Activated CD4-positive, alpha-beta T cell treated with anti-CD3 and anti-CD28 coated beads, Interleukin-2, amount 10 ng/mL, durations not matched to agents 24 days and 14 days (primary cell): ENCODE measurements at regions not wholly inside any gene's neighbourhood (a gene's known extent, or its start where the extent isn't known, plus 50 kb on each side); places are given as distances from the start of the nearest gene placed in this dataset.

Experiments
- DNase-seq: peaks from one replicate; pipeline ENCODE4 v3.0.0; 2022
- H3K27ac Mint-ChIP-seq: one replicate; pipeline ENCODE4 v1.8.0; 2022; ENCODE audit warnings: mild to moderate bottlenecking, mixed read lengths
- H3K27me3 Mint-ChIP-seq: one replicate; pipeline ENCODE4 v1.8.0; 2022; ENCODE audit warnings: mixed read lengths
- H3K36me3 Mint-ChIP-seq: one replicate; pipeline ENCODE4 v1.8.0; 2022; ENCODE audit warnings: low read depth, mild to moderate bottlenecking, mixed read lengths
- H3K4me1 Mint-ChIP-seq: one replicate; pipeline ENCODE4 v1.8.0; 2021; ENCODE audit warnings: mixed read lengths
- H3K4me3 Mint-ChIP-seq: one replicate; pipeline ENCODE4 v1.8.0; 2022; ENCODE audit warnings: mild to moderate bottlenecking, moderate library complexity, mixed read lengths
- H3K9me3 Mint-ChIP-seq: one replicate; pipeline ENCODE4 v1.8.0; 2021; ENCODE audit warnings: mixed read lengths
- intact Hi-C: fragments of 100-400 bp; cut with micrococcal nuclease; formaldehyde crosslinking; loops from one replicate; pipeline ENCODE4 v1.15.1; 2023

- intact Hi-C loops, result no loop called here
- peaks cover 7% of the 10 kb centered on the region for H3K9me3 Mint-ChIP-seq
- no peak for DNase-seq
- H3K4me1 Mint-ChIP-seq, result no peaks in the 10 kb centered on the region
- no peaks in the 10 kb centered on the region for H3K27me3 Mint-ChIP-seq
- no peaks in the 10 kb centered on the region for H3K36me3 Mint-ChIP-seq
- no peak overlapping the region for H3K27ac Mint-ChIP-seq
- H3K4me3 Mint-ChIP-seq, result no peak overlapping the region
Observed at GRCh38 chr6:74671558-74672025, 534.3 kb downstream of the COL12A1 start.

GRCh38 chr6:74658391-74658790 lies 547.5 kb downstream of the COL12A1 start:
- H3K9me3 Mint-ChIP-seq, result peaks cover 3% of the 10 kb centered on the region
- H3K27me3 Mint-ChIP-seq, result no peaks in the 10 kb centered on the region
- no peaks in the 10 kb centered on the region for H3K36me3 Mint-ChIP-seq
- H3K27ac Mint-ChIP-seq, result no peak overlapping the region
- H3K4me1 Mint-ChIP-seq, result no peaks in the 10 kb centered on the region
- intact Hi-C loops, result no loop called here
- no peak overlapping the region for H3K4me3 Mint-ChIP-seq
- no peak for DNase-seq

GRCh38 chr6:74657931-74658330 lies 547.9 kb downstream of the COL12A1 start:
- Mint-ChIP-seq H3K36me3 (no peaks in the 10 kb centered on the region), H3K4me3 (no peak overlapping the region), H3K27me3 (no peaks in the 10 kb centered on the region), H3K4me1 (no peaks in the 10 kb centered on the region), H3K9me3 (no peaks in the 10 kb centered on the region), H3K27ac (no peak overlapping the region)
- intact Hi-C loops, result no loop called here
- no peak for DNase-seq

- Mint-ChIP-seq H3K4me1 (no peaks in the 10 kb centered on the region), H3K9me3 (no peaks in the 10 kb centered on the region), H3K27ac (no peak overlapping the region), H3K27me3 (no peaks in the 10 kb centered on the region), H3K4me3 (no peak overlapping the region), H3K36me3 (no peaks in the 10 kb centered on the region)
- intact Hi-C loops, result no loop called here
- no peak for DNase-seq
Observed at GRCh38 chr6:74657011-74657410, 548.8 kb downstream of the COL12A1 start.

GRCh38 chr6:74656453-74656852 lies 549.4 kb downstream of the COL12A1 start:
- no peak for DNase-seq
- Mint-ChIP-seq H3K27me3 (no peaks in the 10 kb centered on the region), H3K4me3 (no peak overlapping the region), H3K4me1 (no peaks in the 10 kb centered on the region), H3K36me3 (no peaks in the 10 kb centered on the region), H3K9me3 (no peaks in the 10 kb centered on the region), H3K27ac (no peak overlapping the region)
- intact Hi-C loops, result no loop called here

GRCh38 chr6:74654296-74654695 lies 551.6 kb downstream of the COL12A1 start:
- no peak for DNase-seq
- H3K9me3 Mint-ChIP-seq, result no peaks in the 10 kb centered on the region
- no peak overlapping the region for H3K4me3 Mint-ChIP-seq
- intact Hi-C loops, result no loop called here
- no peaks in the 10 kb centered on the region for H3K4me1 Mint-ChIP-seq
- H3K27me3 Mint-ChIP-seq, result no peaks in the 10 kb centered on the region
- H3K27ac Mint-ChIP-seq, result no peak overlapping the region
- no peaks in the 10 kb centered on the region for H3K36me3 Mint-ChIP-seq

- Mint-ChIP-seq H3K9me3 (no peaks in the 10 kb centered on the region), H3K36me3 (no peaks in the 10 kb centered on the region), H3K27me3 (no peaks in the 10 kb centered on the region), H3K4me3 (no peak overlapping the region), H3K4me1 (no peaks in the 10 kb centered on the region), H3K27ac (no peak overlapping the region)
- no peak for DNase-seq
- intact Hi-C loops, result no loop called here
Observed at GRCh38 chr6:74651948-74652842, 553.7 kb downstream of the COL12A1 start.

GRCh38 chr6:74650668-74651067 lies 555.2 kb downstream of the COL12A1 start:
- no peaks in the 10 kb centered on the region for H3K27me3 Mint-ChIP-seq
- H3K9me3 Mint-ChIP-seq, result no peaks in the 10 kb centered on the region
- intact Hi-C loops, result no loop called here
- no peaks in the 10 kb centered on the region for H3K4me1 Mint-ChIP-seq
- H3K4me3 Mint-ChIP-seq, result no peak overlapping the region
- no peak overlapping the region for H3K27ac Mint-ChIP-seq
- no peak for DNase-seq
- H3K36me3 Mint-ChIP-seq, result no peaks in the 10 kb centered on the region

GRCh38 chr6:74646461-74646860 lies 559.4 kb downstream of the COL12A1 start:
- DNase-seq, result no peak
- Mint-ChIP-seq H3K27ac (no peak overlapping the region), H3K9me3 (no peaks in the 10 kb centered on the region), H3K27me3 (no peaks in the 10 kb centered on the region), H3K4me1 (no peaks in the 10 kb centered on the region), H3K36me3 (no peaks in the 10 kb centered on the region), H3K4me3 (no peak overlapping the region)
- intact Hi-C loops, result no loop called here

GRCh38 chr6:74645108-74645849 lies 560.6 kb downstream of the COL12A1 start:
- intact Hi-C loops, result no loop called here
- no peak overlapping the region for H3K27ac Mint-ChIP-seq
- H3K36me3 Mint-ChIP-seq, result no peaks in the 10 kb centered on the region
- no peak for DNase-seq
- H3K27me3 Mint-ChIP-seq, result no peaks in the 10 kb centered on the region
- no peaks in the 10 kb centered on the region for H3K9me3 Mint-ChIP-seq
- H3K4me1 Mint-ChIP-seq, result no peaks in the 10 kb centered on the region
- H3K4me3 Mint-ChIP-seq, result no peak overlapping the region

- H3K27ac Mint-ChIP-seq, result no peak overlapping the region
- no peaks in the 10 kb centered on the region for H3K36me3 Mint-ChIP-seq
- no peak for DNase-seq
- H3K4me1 Mint-ChIP-seq, result no peaks in the 10 kb centered on the region
- intact Hi-C loops, result no loop called here
- H3K9me3 Mint-ChIP-seq, result no peaks in the 10 kb centered on the region
- H3K27me3 Mint-ChIP-seq, result no peaks in the 10 kb centered on the region
- no peak overlapping the region for H3K4me3 Mint-ChIP-seq
Observed at GRCh38 chr6:74642101-74642500, 563.8 kb downstream of the COL12A1 start.

GRCh38 chr6:74638412-74638811 lies 567.4 kb downstream of the COL12A1 start:
- Mint-ChIP-seq H3K4me1 (no peaks in the 10 kb centered on the region), H3K27me3 (no peaks in the 10 kb centered on the region), H3K9me3 (no peaks in the 10 kb centered on the region)

GRCh38 chr6:74632196-74632875 lies 573.5 kb downstream of the COL12A1 start:
- H3K36me3 Mint-ChIP-seq, result no peaks in the 10 kb centered on the region
- H3K27me3 Mint-ChIP-seq, result no peaks in the 10 kb centered on the region
- intact Hi-C loops, result no loop called here
- no peak overlapping the region for H3K4me3 Mint-ChIP-seq
- DNase-seq, result no peak
- H3K4me1 Mint-ChIP-seq, result no peaks in the 10 kb centered on the region
- H3K9me3 Mint-ChIP-seq, result no peaks in the 10 kb centered on the region
- no peak overlapping the region for H3K27ac Mint-ChIP-seq

More at GRCh38 chr6:74638412-74638811, 567.4 kb downstream of the COL12A1 start:
- H3K36me3 Mint-ChIP-seq, result no peaks in the 10 kb centered on the region
- DNase-seq, result no peak
- intact Hi-C loops, result no loop called here
- no peak overlapping the region for H3K27ac Mint-ChIP-seq
- no peak overlapping the region for H3K4me3 Mint-ChIP-seq

- intact Hi-C loops, result no loop called here
- H3K36me3 Mint-ChIP-seq, result no peaks in the 10 kb centered on the region
- H3K4me1 Mint-ChIP-seq, result no peaks in the 10 kb centered on the region
- DNase-seq, result no peak
- no peaks in the 10 kb centered on the region for H3K9me3 Mint-ChIP-seq
- H3K27me3 Mint-ChIP-seq, result no peaks in the 10 kb centered on the region
- no peak overlapping the region for H3K27ac Mint-ChIP-seq
- H3K4me3 Mint-ChIP-seq, result no peak overlapping the region
Observed at GRCh38 chr6:74631564-74631963, 574.3 kb downstream of the COL12A1 start.
